ENCODE measurements at regions not wholly inside any gene's neighbourhood (a gene's known extent, or its start where the extent isn't known, plus 50 kb on each side); places are given as distances from the start of the nearest gene placed in this dataset.

- intact Hi-C loops (cut with micrococcal nuclease), result no loop called here
- TF ChIP-seq EZH2 (IDR thresholded peaks at IDR 0.05; ENCODE audit: borderline replicate concordance, insufficient read depth, low read depth, low read length, poor library complexity, severe bottlenecking), result no peak
- no peak for TF ChIP-seq CTCF (IDR thresholded peaks at IDR 0.05)
Observed at GRCh38 chr2:12949406-12949805, 232.7 kb downstream of the TRIB2 start.

GRCh38 chr2:12950174-12950573 is 233.4 kb downstream of the TRIB2 start:
- Mint-ChIP-seq H3K27ac (no peak overlapping the region), H3K9me3 (ENCODE audit: insufficient read depth) (no peaks in the 10 kb centered on the region), H3K4me1 (peaks cover 4% of the 10 kb centered on the region), H3K27me3 (peaks cover 14% of the 10 kb centered on the region), H3K4me3 (no peak overlapping the region)
- no peaks in the 10 kb centered on the region for H3K9me3 ChIP-seq (ENCODE audit: control extremely low read depth in 1 of 3, control insufficient read depth in 2 of 3, insufficient read depth in 1 of 3, low read length in 2 of 3)
- DNase-seq, result no peak
- TF ChIP-seq CTCF (IDR thresholded peaks at IDR 0.05) (no peak), EZH2 (IDR thresholded peaks at IDR 0.05; ENCODE audit: borderline replicate concordance, insufficient read depth, low read depth, low read length, poor library complexity, severe bottlenecking) (no peak)
- WGBS (ENCODE audit: insufficient coverage), result 95% methylated on average over 3 of the region's 3 CpGs
- no peak overlapping the region for H3K27ac ChIP-seq (ENCODE audit: low read length in 2 of 2)
- H4K20me1 ChIP-seq (ENCODE audit: control insufficient read depth, insufficient read depth, low read length, poor library complexity, severe bottlenecking), result no peaks in the 10 kb centered on the region
- no peak overlapping the region for H3K9ac ChIP-seq (ENCODE audit: low read length)
- ChIA-PET POLR2A (no interaction called here), CTCF (interaction anchor here (4.1 kb wide), 1 partner anchor 19 kb away, joined by 14 read pairs; no protein-coding TSS in a partner anchor)
- H3K4me2 ChIP-seq (replicated peaks; ENCODE audit: low read depth, low read length, poor library complexity, severe bottlenecking), result no peak overlapping the region
- no peaks in the 10 kb centered on the region for H3K79me2 ChIP-seq (ENCODE audit: control insufficient read depth, insufficient read depth, low read length)
- no peak overlapping the region for H2AFZ ChIP-seq (ENCODE audit: insufficient read depth, low read depth, low read length, poor library complexity, severe bottlenecking)
- intact Hi-C loops (cut with micrococcal nuclease), result no loop called here
- peaks cover 0 to 9% (median under 1%) of the 10 kb centered on the region in 4 experiments for H3K27me3 ChIP-seq (replicated peaks in 1 of 4; ENCODE audit: control extremely low read depth in 1 of 4, control insufficient read depth in 3 of 4, insufficient read depth in 4 of 4, low read length in 3 of 4)
- H3K4me1 ChIP-seq (ENCODE audit: control insufficient read depth in 2 of 2, insufficient read depth in 2 of 2, low read length in 2 of 2), result peaks cover 0 to 3% of the 10 kb centered on the region in 2 donors
- ATAC-seq (ENCODE audit: low read depth), result no peak
- no peaks in the 10 kb centered on the region for H3K36me3 ChIP-seq (replicated peaks in 1 of 2; ENCODE audit: control extremely low read depth in 1 of 2, control insufficient read depth in 1 of 2, extremely low read depth in 1 of 2, insufficient read depth in 2 of 2, low read length in 1 of 2)
- H3K4me3 ChIP-seq (ENCODE audit: control extremely low read depth in 1 of 5, extremely low read depth in 1 of 5, insufficient read depth in 1 of 5, low read depth in 2 of 5, low read length in 4 of 5), result no peak overlapping the region

More at GRCh38 chr2:12949406-12949805, 232.7 kb downstream of the TRIB2 start:
- Histone ChIP-seq H3K79me2 (ENCODE audit: control insufficient read depth, insufficient read depth, low read length) (no peaks in the 10 kb centered on the region), H3K4me3 (ENCODE audit: control extremely low read depth in 1 of 5, extremely low read depth in 1 of 5, insufficient read depth in 1 of 5, low read depth in 2 of 5, low read length in 4 of 5) (no peak overlapping the region), H3K36me3 (replicated peaks in 1 of 2; ENCODE audit: control extremely low read depth in 1 of 2, control insufficient read depth in 1 of 2, extremely low read depth in 1 of 2, insufficient read depth in 2 of 2, low read length in 1 of 2) (no peaks in the 10 kb centered on the region), H2AFZ (ENCODE audit: insufficient read depth, low read depth, low read length, poor library complexity, severe bottlenecking) (no peak overlapping the region), H3K27me3 (replicated peaks in 1 of 4; ENCODE audit: control extremely low read depth in 1 of 4, control insufficient read depth in 3 of 4, insufficient read depth in 4 of 4, low read length in 3 of 4) (peaks cover 0 to 9% (median under 1%) of the 10 kb centered on the region in 4 experiments), H3K27ac (ENCODE audit: low read length in 2 of 2) (no peak overlapping the region), H3K4me2 (replicated peaks; ENCODE audit: low read depth, low read length, poor library complexity, severe bottlenecking) (no peak overlapping the region), H3K9me3 (ENCODE audit: control extremely low read depth in 1 of 3, control insufficient read depth in 2 of 3, insufficient read depth in 1 of 3, low read length in 2 of 3) (no peaks in the 10 kb centered on the region), H4K20me1 (ENCODE audit: control insufficient read depth, insufficient read depth, low read length, poor library complexity, severe bottlenecking) (no peaks in the 10 kb centered on the region), H3K4me1 (ENCODE audit: control insufficient read depth in 2 of 2, insufficient read depth in 2 of 2, low read length in 2 of 2) (peaks cover 0 to 3% of the 10 kb centered on the region in 2 donors), H3K9ac (ENCODE audit: low read length) (no peak overlapping the region)
- DNase-seq (no peak), ATAC-seq (ENCODE audit: low read depth) (no peak)
- ChIA-PET CTCF (interaction anchor here (0.6 to 4.1 kb wide), 3 partner anchors 14 to 1054 kb away, joined by 3 to 14 read pairs (median 3); no protein-coding TSS in a partner anchor), POLR2A (no interaction called here)
- peaks cover 13% of the 10 kb centered on the region for H3K27me3 Mint-ChIP-seq
- no CpG with 5 or more reads among the region's 1 CpG for WGBS (ENCODE audit: insufficient coverage)
- H3K9me3 Mint-ChIP-seq (ENCODE audit: insufficient read depth), result no peaks in the 10 kb centered on the region
- no peak overlapping the region for H3K4me3 Mint-ChIP-seq
- H3K4me1 Mint-ChIP-seq, result peaks cover 4% of the 10 kb centered on the region
- H3K27ac Mint-ChIP-seq, result no peak overlapping the region

Measured in B cell (primary cell).